Stomach (tissue), 4 donors: ENCODE measurements at regions not wholly inside any gene's neighbourhood (a gene's known extent, or its start where the extent isn't known, plus 50 kb on each side); places are given as distances from the start of the nearest gene placed in this dataset.

ENCODE experiments used
- POLR2A ChIP-seq, 4 donors: fragments of 450-650 bp; IDR thresholded peaks; one replicate each; pipeline ENCODE4 v1.6.1; 2016; ENCODE audit warnings: antibody characterized with exemption in 4 of 4, control low read depth in 2 of 4, mild to moderate bottlenecking in 1 of 4, moderate library complexity in 1 of 4
- POLR2AphosphoS5 ChIP-seq, 3 donors: sonication (generic); formaldehyde crosslinking; IDR thresholded peaks; one replicate each; pipeline ENCODE4 v1.6.1; 2016; ENCODE audit warnings: antibody characterized with exemption in 3 of 3
- TF ChIP-seq, protein P1 (sequence below), 7 experiments: fragments of 450-650 bp in 4 of 7; fragments of 200-600 bp in 3 of 7; sonication (generic) in 3 of 7; IDR thresholded peaks; one replicate each; pipeline ENCODE4 v1.5.1; 2016 to 2019; ENCODE audit warnings: antibody characterized with exemption in 7 of 7, control low read depth in 2 of 7, mild to moderate bottlenecking in 1 of 7

DNA sequence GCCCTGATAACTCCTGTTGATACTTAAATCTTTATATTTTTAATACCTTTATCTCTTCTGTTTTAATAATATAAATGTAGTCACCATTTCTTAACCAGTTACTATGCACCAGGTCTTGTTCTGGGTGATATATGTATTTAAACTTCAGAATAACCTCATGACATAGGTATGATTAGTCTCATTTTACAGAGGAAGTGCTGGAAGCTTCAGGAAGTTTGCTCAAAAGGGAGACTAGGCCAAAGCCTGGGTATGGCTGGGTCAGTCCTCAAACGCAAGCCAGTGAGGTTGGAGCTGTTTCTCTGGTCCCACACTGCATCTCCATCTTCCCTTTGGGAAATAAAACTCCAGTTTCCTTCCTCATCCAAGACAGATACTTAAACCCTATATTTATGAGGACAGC lies 204.7 kb upstream of the TANK start:
- TF ChIP-seq POLR2A (IDR thresholded peaks at IDR 0.05) (no peak), POLR2AphosphoS5 (IDR thresholded peaks at IDR 0.05) (no peak)
- TF ChIP-seq, protein P1, sequence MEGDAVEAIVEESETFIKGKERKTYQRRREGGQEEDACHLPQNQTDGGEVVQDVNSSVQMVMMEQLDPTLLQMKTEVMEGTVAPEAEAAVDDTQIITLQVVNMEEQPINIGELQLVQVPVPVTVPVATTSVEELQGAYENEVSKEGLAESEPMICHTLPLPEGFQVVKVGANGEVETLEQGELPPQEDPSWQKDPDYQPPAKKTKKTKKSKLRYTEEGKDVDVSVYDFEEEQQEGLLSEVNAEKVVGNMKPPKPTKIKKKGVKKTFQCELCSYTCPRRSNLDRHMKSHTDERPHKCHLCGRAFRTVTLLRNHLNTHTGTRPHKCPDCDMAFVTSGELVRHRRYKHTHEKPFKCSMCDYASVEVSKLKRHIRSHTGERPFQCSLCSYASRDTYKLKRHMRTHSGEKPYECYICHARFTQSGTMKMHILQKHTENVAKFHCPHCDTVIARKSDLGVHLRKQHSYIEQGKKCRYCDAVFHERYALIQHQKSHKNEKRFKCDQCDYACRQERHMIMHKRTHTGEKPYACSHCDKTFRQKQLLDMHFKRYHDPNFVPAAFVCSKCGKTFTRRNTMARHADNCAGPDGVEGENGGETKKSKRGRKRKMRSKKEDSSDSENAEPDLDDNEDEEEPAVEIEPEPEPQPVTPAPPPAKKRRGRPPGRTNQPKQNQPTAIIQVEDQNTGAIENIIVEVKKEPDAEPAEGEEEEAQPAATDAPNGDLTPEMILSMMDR (IDR thresholded peaks at IDR 0.05) = no peak
